ENCODE measurements at regions not wholly inside any gene's neighbourhood (a gene's known extent, or its start where the extent isn't known, plus 50 kb on each side); places are given as distances from the start of the nearest gene placed in this dataset.

- Histone ChIP-seq H3K27ac (no peak overlapping the region), H3K9ac (ENCODE audit: insufficient read length) (no peak overlapping the region), H3K9me3 (ENCODE audit: low read depth, low read length) (no peaks in the 10 kb centered on the region), H3K4me3 (no peak overlapping the region), H3K36me3 (ENCODE audit: insufficient read depth, low read length) (no peaks in the 10 kb centered on the region)
- no peak for TF ChIP-seq FOXP2 (optimal IDR thresholded peaks at IDR 0.05; ENCODE audit: control extremely low read depth, extremely low read length, insufficient read depth)
- TF ChIP-seq POLR2AphosphoS5 (IDR thresholded peaks at IDR 0.05; ENCODE audit: borderline replicate concordance, low read depth, low read length) = no peak
- TF ChIP-seq EZH2 (IDR thresholded peaks at IDR 0.05) = no peak
- DNase-seq (ENCODE audit: low read depth, low spot score) = no peak
Observed at GRCh38 chr4:83929550-83929949, 393.6 kb downstream of the GPAT3 start.

- TF ChIP-seq POLR2AphosphoS5 (IDR thresholded peaks at IDR 0.05; ENCODE audit: borderline replicate concordance, low read depth, low read length) (no peak), FOXP2 (optimal IDR thresholded peaks at IDR 0.05; ENCODE audit: control extremely low read depth, extremely low read length, insufficient read depth) (no peak), EZH2 (IDR thresholded peaks at IDR 0.05) (no peak)
- no peak overlapping the region for H3K4me3 ChIP-seq
- no peaks in the 10 kb centered on the region for H3K36me3 ChIP-seq (ENCODE audit: insufficient read depth, low read length)
- DNase-seq (ENCODE audit: low read depth, low spot score) = no peak
- H3K9ac ChIP-seq (ENCODE audit: insufficient read length) = no peak overlapping the region
- H3K27ac ChIP-seq = no peak overlapping the region
- no peaks in the 10 kb centered on the region for H3K9me3 ChIP-seq (ENCODE audit: low read depth, low read length)
Observed at GRCh38 chr4:83926950-83927349, 391.0 kb downstream of the GPAT3 start.

GRCh38 chr4:83923341-83923740, 387.4 kb downstream of the GPAT3 start:
- TF ChIP-seq POLR2AphosphoS5 (IDR thresholded peaks at IDR 0.05; ENCODE audit: borderline replicate concordance, low read depth, low read length) = no peak
- no peak for TF ChIP-seq EZH2 (IDR thresholded peaks at IDR 0.05)
- TF ChIP-seq FOXP2 (optimal IDR thresholded peaks at IDR 0.05; ENCODE audit: control extremely low read depth, extremely low read length, insufficient read depth) = no peak
- H3K27ac ChIP-seq = no peak overlapping the region
- no peaks in the 10 kb centered on the region for H3K36me3 ChIP-seq (ENCODE audit: insufficient read depth, low read length)
- H3K4me3 ChIP-seq = no peak overlapping the region
- H3K9ac ChIP-seq (ENCODE audit: insufficient read length) = no peak overlapping the region
- H3K9me3 ChIP-seq (ENCODE audit: low read depth, low read length) = no peaks in the 10 kb centered on the region
- DNase-seq (ENCODE audit: low read depth, low spot score) = no peak

GRCh38 chr4:83922402-83922801, 386.5 kb downstream of the GPAT3 start:
- H3K4me3 ChIP-seq = no peak overlapping the region
- no peak overlapping the region for H3K27ac ChIP-seq
- H3K9ac ChIP-seq (ENCODE audit: insufficient read length) = no peak overlapping the region
- no peaks in the 10 kb centered on the region for H3K9me3 ChIP-seq (ENCODE audit: low read depth, low read length)
- H3K36me3 ChIP-seq (ENCODE audit: insufficient read depth, low read length) = no peaks in the 10 kb centered on the region
- DNase-seq (ENCODE audit: low read depth, low spot score) = no peak
- TF ChIP-seq FOXP2 (optimal IDR thresholded peaks at IDR 0.05; ENCODE audit: control extremely low read depth, extremely low read length, insufficient read depth) (no peak), POLR2AphosphoS5 (IDR thresholded peaks at IDR 0.05; ENCODE audit: borderline replicate concordance, low read depth, low read length) (no peak), EZH2 (IDR thresholded peaks at IDR 0.05) (no peak)

- H3K36me3 ChIP-seq (ENCODE audit: insufficient read depth, low read length) = no peaks in the 10 kb centered on the region
- TF ChIP-seq FOXP2 (optimal IDR thresholded peaks at IDR 0.05; ENCODE audit: control extremely low read depth, extremely low read length, insufficient read depth) (no peak), EZH2 (IDR thresholded peaks at IDR 0.05) (no peak), POLR2AphosphoS5 (IDR thresholded peaks at IDR 0.05; ENCODE audit: borderline replicate concordance, low read depth, low read length) (no peak)
- no peak overlapping the region for H3K9ac ChIP-seq (ENCODE audit: insufficient read length)
- H3K9me3 ChIP-seq (ENCODE audit: low read depth, low read length) = no peaks in the 10 kb centered on the region
- H3K27ac ChIP-seq = no peak overlapping the region
- no peak overlapping the region for H3K4me3 ChIP-seq
- no peak for DNase-seq (ENCODE audit: low read depth, low spot score)
Observed at GRCh38 chr4:83921124-83921523, 385.2 kb downstream of the GPAT3 start.

GRCh38 chr4:83920375-83920774, 384.5 kb downstream of the GPAT3 start:
- no peak overlapping the region for H3K4me3 ChIP-seq
- H3K9ac ChIP-seq (ENCODE audit: insufficient read length) = no peak overlapping the region
- no peaks in the 10 kb centered on the region for H3K9me3 ChIP-seq (ENCODE audit: low read depth, low read length)
- DNase-seq (ENCODE audit: low read depth, low spot score) = no peak
- no peaks in the 10 kb centered on the region for H3K36me3 ChIP-seq (ENCODE audit: insufficient read depth, low read length)
- no peak overlapping the region for H3K27ac ChIP-seq
- no peak for TF ChIP-seq FOXP2 (optimal IDR thresholded peaks at IDR 0.05; ENCODE audit: control extremely low read depth, extremely low read length, insufficient read depth)
- no peak for TF ChIP-seq POLR2AphosphoS5 (IDR thresholded peaks at IDR 0.05; ENCODE audit: borderline replicate concordance, low read depth, low read length)
- no peak for TF ChIP-seq EZH2 (IDR thresholded peaks at IDR 0.05)

- H3K9ac ChIP-seq (ENCODE audit: insufficient read length) = no peak overlapping the region
- no peaks in the 10 kb centered on the region for H3K9me3 ChIP-seq (ENCODE audit: low read depth, low read length)
- no peak overlapping the region for H3K27ac ChIP-seq
- no peaks in the 10 kb centered on the region for H3K36me3 ChIP-seq (ENCODE audit: insufficient read depth, low read length)
- no peak for TF ChIP-seq FOXP2 (optimal IDR thresholded peaks at IDR 0.05; ENCODE audit: control extremely low read depth, extremely low read length, insufficient read depth)
- no peak for TF ChIP-seq POLR2AphosphoS5 (IDR thresholded peaks at IDR 0.05; ENCODE audit: borderline replicate concordance, low read depth, low read length)
- no peak for TF ChIP-seq EZH2 (IDR thresholded peaks at IDR 0.05)
- H3K4me3 ChIP-seq = no peak overlapping the region
- DNase-seq (ENCODE audit: low read depth, low spot score) = no peak
Observed at GRCh38 chr4:83917572-83917971, 381.7 kb downstream of the GPAT3 start.

- Histone ChIP-seq H3K36me3 (ENCODE audit: insufficient read depth, low read length) (no peaks in the 10 kb centered on the region), H3K4me3 (no peak overlapping the region), H3K9me3 (ENCODE audit: low read depth, low read length) (no peaks in the 10 kb centered on the region), H3K9ac (ENCODE audit: insufficient read length) (no peak overlapping the region), H3K27ac (no peak overlapping the region)
- no peak for DNase-seq (ENCODE audit: low read depth, low spot score)
- no peak for TF ChIP-seq POLR2AphosphoS5 (IDR thresholded peaks at IDR 0.05; ENCODE audit: borderline replicate concordance, low read depth, low read length)
- TF ChIP-seq EZH2 (IDR thresholded peaks at IDR 0.05) = no peak
- no peak for TF ChIP-seq FOXP2 (optimal IDR thresholded peaks at IDR 0.05; ENCODE audit: control extremely low read depth, extremely low read length, insufficient read depth)
Observed at GRCh38 chr4:83910693-83911092, 374.8 kb downstream of the GPAT3 start.

- TF ChIP-seq POLR2AphosphoS5 (IDR thresholded peaks at IDR 0.05; ENCODE audit: borderline replicate concordance, low read depth, low read length) = no peak
- no peak for TF ChIP-seq EZH2 (IDR thresholded peaks at IDR 0.05)
Observed at GRCh38 chr4:83906561-83906960, 370.7 kb downstream of the GPAT3 start.

More at GRCh38 chr4:83906561-83906960, 370.7 kb downstream of the GPAT3 start:
- no peaks in the 10 kb centered on the region for H3K9me3 ChIP-seq (ENCODE audit: low read depth, low read length)
- no peak overlapping the region for H3K9ac ChIP-seq (ENCODE audit: insufficient read length)
- DNase-seq (ENCODE audit: low read depth, low spot score) = no peak
- no peaks in the 10 kb centered on the region for H3K36me3 ChIP-seq (ENCODE audit: insufficient read depth, low read length)
- no peak overlapping the region for H3K4me3 ChIP-seq
- no peak overlapping the region for H3K27ac ChIP-seq
